K562 (cell line): ENCODE measurements at regions not wholly inside any gene's neighbourhood (a gene's known extent, or its start where the extent isn't known, plus 50 kb on each side); places are given as distances from the start of the nearest gene placed in this dataset.

ENCODE experiments used
- CUX1 ChIP-seq: fragments of 200-800 bp; sonication (Bioruptor generic); IDR thresholded peaks from 2 replicates; pipeline ENCODE4 v1.6.1; 2016; ENCODE audit warnings: missing genetic modification characterization, missing compliant biosample characterization
- GATAD2A ChIP-seq: fragments of 450-650 bp; IDR thresholded peaks from 2 replicates; pipeline ENCODE4 v1.6.1; 2017
- HMGN3 ChIP-seq: IDR thresholded peaks from 2 replicates; pipeline ENCODE4 v1.6.1; 2011; ENCODE audit warnings: borderline replicate concordance, low read depth, mild to moderate bottlenecking, mixed read lengths, low read length; ENCODE audit not compliant: insufficient read length; ENCODE audit errors: extremely low read depth
- RREB1 ChIP-seq: fragments of 250-450 bp; sonication (Bioruptor Pico); IDR thresholded peaks from 2 replicates; pipeline ENCODE4 v1.4.0; 2020
- ZNF639 ChIP-seq, 2 experiments: fragments of 200-800 bp in 1 of 2; sonication (Bioruptor generic) in 1 of 2; sonication (generic) in 1 of 2; formaldehyde crosslinking in 1 of 2; IDR thresholded peaks in 1 of 2; conservative IDR thresholded peaks in 1 of 2; 2 replicates each; pipeline versions ENCODE4 v1.5.0 to v1.6.1; 2016 to 2020; ENCODE audit warnings: missing compliant biosample characterization in 1 of 2, missing genetic modification characterization in 1 of 2, missing genetic modification reagents in 1 of 2

GRCh38 chr4:137065311-137065710 lies 467.0 kb downstream of the PCDH18 start (continued):
- TF ChIP-seq HMGN3 (no peak), CUX1 (CRISPR knock-in tag) (no peak), RREB1 (no peak), GATAD2A (no peak), ZNF639 (CRISPR knock-in tag; conservative IDR thresholded peaks at IDR 0.05 in 1 of 2, IDR thresholded peaks at IDR 0.05 in 1 of 2) (no peak)
- TF ChIP-seq, all 486 proteins: peak for 0
